NB4 (cell line): ENCODE measurements at regions not wholly inside any gene's neighbourhood (a gene's known extent, or its start where the extent isn't known, plus 50 kb on each side); places are given as distances from the start of the nearest gene placed in this dataset.

Source experiments
- CTCF ChIP-seq: IDR thresholded peaks from one replicate; pipeline ENCODE4 v1.5.1; 2012; ENCODE audit warnings: low read depth, low read length
- MAX ChIP-seq: IDR thresholded peaks from 2 replicates; pipeline ENCODE4 v1.6.1; 2011; ENCODE audit warnings: low read depth, low read length

GRCh38 chr4:19721587-19721986, 530.1 kb upstream of the SLIT2 start:
- TF ChIP-seq MAX (no peak), CTCF (no peak)
